GM18505 (cell line): ENCODE measurements at regions not wholly inside any gene's neighbourhood (a gene's known extent, or its start where the extent isn't known, plus 50 kb on each side); places are given as distances from the start of the nearest gene placed in this dataset.

Source experiments
- ATAC-seq: cut with Tn5 transposase; IDR thresholded peaks from one replicate; pipeline ENCODE4 v1.9.1; 2021; ENCODE audit not compliant: unreplicated experiment
- POLR2A ChIP-seq: IDR thresholded peaks from 4 replicates; pipeline ENCODE4 v1.6.1; 2011; ENCODE audit warnings: borderline replicate concordance; ENCODE audit not compliant: insufficient read depth, insufficient read length; ENCODE audit errors: extremely low read depth

GRCh38 chr2:15760232-15760910 lies 168.7 kb downstream of the DDX1 start:
- no peak for ATAC-seq
- TF ChIP-seq POLR2A = no peak

- ATAC-seq = no peak
- TF ChIP-seq POLR2A = no peak
These were observed 169.4 kb downstream of the DDX1 start for GRCh38 chr2:15761056-15761455.

DNA sequence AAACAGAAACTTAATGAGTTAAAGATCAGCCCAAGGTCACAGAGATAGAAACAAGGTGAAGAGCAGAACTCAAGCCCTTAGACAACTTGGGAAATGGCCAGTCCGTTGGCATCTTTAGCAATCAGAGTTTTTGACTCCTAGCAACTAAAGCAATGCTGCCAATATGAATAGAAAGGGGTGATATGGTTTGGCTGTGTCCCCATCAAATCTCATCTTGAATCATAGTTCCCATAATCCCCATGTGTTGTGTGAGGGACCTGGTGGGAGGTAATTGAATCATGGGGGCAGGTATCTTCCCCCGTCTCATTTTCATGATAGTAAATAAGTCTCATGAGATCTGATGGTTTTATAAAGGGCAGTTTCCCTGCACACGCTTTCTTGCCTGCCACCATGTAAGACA lies 170.2 kb downstream of the DDX1 start:
- no peak for ATAC-seq
- TF ChIP-seq POLR2A = no peak

- no peak for ATAC-seq
- no peak for TF ChIP-seq POLR2A
These were observed 170.8 kb downstream of the DDX1 start for GRCh38 chr2:15762449-15762848.

- TF ChIP-seq POLR2A = no peak
- ATAC-seq = no peak
These were observed 171.6 kb downstream of the DDX1 start for GRCh38 chr2:15763106-15763821.

GRCh38 chr2:15763822-15764682 lies 172.4 kb downstream of the DDX1 start:
- no peak for ATAC-seq
- TF ChIP-seq POLR2A = no peak

GRCh38 chr2:15764683-15765011 lies 173.0 kb downstream of the DDX1 start:
- ATAC-seq = no peak
- no peak for TF ChIP-seq POLR2A

GRCh38 chr2:15765211-15765610 lies 173.5 kb downstream of the DDX1 start:
- no peak for TF ChIP-seq POLR2A
- ATAC-seq = no peak

DNA sequence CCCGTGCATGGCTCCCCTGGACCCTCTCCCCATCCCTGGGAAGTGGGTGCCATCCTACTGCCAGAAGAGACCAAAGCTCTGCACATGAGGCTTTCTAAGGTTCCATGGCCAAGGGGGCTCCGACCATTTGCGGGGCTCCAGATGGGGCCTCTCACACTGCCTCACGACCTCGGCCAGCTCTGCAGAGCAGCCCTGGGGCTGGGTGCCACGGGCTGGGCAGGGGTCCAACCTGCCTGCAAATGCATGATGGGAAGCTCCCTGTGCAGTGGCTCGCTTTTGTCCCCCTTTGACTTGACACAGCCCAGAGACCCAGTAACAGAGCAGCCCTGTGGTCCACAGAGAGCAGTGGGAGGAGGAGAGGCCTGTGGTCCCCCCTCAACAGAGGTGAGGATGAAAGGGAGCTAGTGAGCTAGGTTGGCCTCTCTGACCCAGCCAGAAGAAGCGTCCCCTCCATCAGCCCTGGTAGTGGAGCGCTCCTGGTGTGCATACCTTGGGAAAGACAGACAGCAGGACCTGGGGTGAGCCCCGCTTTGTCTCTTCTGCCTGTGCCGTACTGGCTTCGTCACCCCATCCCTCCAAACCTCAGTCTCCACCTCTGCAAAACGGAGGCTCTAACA lies 174.1 kb downstream of the DDX1 start:
- no peak for ATAC-seq
- no peak for TF ChIP-seq POLR2A

DNA sequence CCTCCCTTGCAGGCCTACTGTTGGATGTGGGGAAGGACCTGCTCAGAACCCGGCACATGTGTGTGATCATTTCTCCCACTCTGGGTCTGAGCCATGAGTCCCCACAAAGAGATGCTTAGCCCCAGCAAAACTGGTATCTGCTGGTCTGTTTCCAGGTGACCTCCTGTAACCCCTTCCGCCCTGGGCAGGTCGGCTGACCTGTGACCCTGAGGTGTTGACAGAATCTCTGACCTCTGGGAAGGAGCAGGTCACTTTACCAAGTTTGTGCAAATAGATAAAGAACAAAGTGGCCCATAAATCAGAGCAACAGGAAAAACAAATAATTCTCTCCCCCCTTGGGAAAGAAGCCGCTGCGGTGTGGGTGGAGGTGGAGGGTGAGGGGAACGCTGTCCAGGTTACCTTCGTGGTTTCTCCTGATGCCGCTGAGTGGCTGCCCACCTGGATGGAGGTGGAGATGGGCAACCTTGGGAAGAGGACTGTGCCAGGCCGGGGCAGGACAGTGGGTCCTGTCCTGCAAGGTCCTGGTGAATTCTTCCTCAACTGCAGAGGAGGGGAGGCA lies 174.0 kb upstream of the MYCN start:
- TF ChIP-seq POLR2A = no peak
- no peak for ATAC-seq

DNA sequence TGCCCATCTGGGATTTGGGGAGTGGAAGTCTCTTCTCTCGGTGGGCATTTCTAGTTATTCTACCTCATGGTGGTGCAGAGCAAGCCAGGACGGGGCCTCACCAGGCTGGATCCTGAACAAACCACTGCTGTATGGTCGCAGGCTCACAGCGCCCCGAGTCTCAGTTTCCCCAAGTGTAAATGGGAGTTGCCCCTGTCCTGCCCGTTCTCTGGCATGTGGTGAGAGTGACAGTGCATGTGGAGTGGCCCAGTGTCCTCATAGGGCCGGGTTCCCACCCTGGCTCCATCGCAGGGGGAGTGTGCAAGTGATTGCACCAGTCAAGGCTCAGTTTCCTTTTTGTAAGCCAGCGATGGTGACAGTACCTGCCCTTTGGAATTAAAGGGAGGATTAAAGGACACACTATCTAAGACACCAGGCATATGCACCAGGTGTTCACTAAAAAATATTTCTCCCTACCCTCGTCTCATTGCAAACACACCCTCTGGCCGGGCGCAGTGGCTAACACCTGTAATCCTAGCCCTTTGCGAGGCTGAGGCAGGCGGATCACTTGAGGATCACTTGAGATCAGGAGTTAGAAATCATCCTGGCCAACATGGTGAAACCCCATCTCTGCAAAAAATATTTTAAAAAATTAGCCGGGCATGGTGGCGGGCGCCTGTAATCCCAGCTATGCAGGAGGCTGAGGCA lies 173.3 kb upstream of the MYCN start:
- no peak for TF ChIP-seq POLR2A
- ATAC-seq = no peak

GRCh38 chr2:15767679-15768078 lies 172.7 kb upstream of the MYCN start:
- TF ChIP-seq POLR2A = no peak
- ATAC-seq = no peak

GRCh38 chr2:15768142-15768541 lies 172.2 kb upstream of the MYCN start:
- TF ChIP-seq POLR2A = no peak
- no peak for ATAC-seq

DNA sequence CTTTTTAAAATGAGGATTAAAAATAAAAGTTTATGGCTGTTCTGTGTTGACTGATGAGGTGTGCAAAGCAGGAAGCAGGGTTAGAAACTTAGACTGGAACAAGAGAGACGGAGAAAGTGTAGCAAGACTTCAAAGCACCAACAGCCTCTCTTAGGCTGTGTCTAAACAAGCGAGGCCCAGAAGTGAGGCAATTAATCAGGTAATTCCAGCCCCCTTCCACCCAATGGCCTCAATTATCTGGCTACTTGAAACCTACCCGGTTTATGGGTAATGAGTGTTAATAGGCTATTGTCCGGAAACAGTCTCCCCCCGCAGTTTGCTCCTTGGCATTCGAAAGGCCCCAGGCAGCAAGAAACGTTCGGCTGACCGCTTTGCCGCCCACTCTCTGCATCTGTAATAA lies 171.7 kb upstream of the MYCN start:
- TF ChIP-seq POLR2A = no peak
- ATAC-seq = no peak
